ENCODE measurements at regions not wholly inside any gene's neighbourhood (a gene's known extent, or its start where the extent isn't known, plus 50 kb on each side); places are given as distances from the start of the nearest gene placed in this dataset.

GRCh38 chr9:80025796-80026520, 454.2 kb downstream of the TLE4 start:
- Histone ChIP-seq H3K27me3 (no peaks in the 10 kb centered on the region), H3K4me3 (no peak overlapping the region), H3K9me3 (no peaks in the 10 kb centered on the region), H3K36me3 (no peaks in the 10 kb centered on the region), H3K27ac (no peak overlapping the region), H3K4me1 (ENCODE audit: insufficient read depth) (peaks cover 9% of the 10 kb centered on the region)
- no peak for DNase-seq
- TF ChIP-seq CTCF (IDR thresholded peaks at IDR 0.05) (no peak), EP300 (IDR thresholded peaks at IDR 0.05) (no peak), POLR2A (IDR thresholded peaks at IDR 0.05) (no peak)
- 83 to 89% (median 86%) methylated on average over 5 of the region's 5 CpGs for WGBS, 3 donors
- intact Hi-C loops (cut with DNase I), result no loop called here

- Histone ChIP-seq H3K9me3 (no peaks in the 10 kb centered on the region), H3K36me3 (no peaks in the 10 kb centered on the region), H3K4me3 (no peak overlapping the region), H3K27ac (no peak overlapping the region), H3K4me1 (ENCODE audit: insufficient read depth) (peaks cover 2% of the 10 kb centered on the region), H3K27me3 (no peaks in the 10 kb centered on the region)
- intact Hi-C loops (cut with DNase I), result no loop called here
- TF ChIP-seq EP300 (IDR thresholded peaks at IDR 0.05) (no peak), POLR2A (IDR thresholded peaks at IDR 0.05) (no peak), CTCF (IDR thresholded peaks at IDR 0.05) (no peak)
- no peak for DNase-seq
- 96 to 100% (median 97%) methylated on average over 1 of the region's 1 CpG for WGBS, 3 donors
Observed at GRCh38 chr9:80025131-80025530, 453.4 kb downstream of the TLE4 start.

GRCh38 chr9:80020530-80020929, 448.8 kb downstream of the TLE4 start:
- no peak overlapping the region for H3K4me3 ChIP-seq
- TF ChIP-seq EP300 (IDR thresholded peaks at IDR 0.05) (no peak), POLR2A (IDR thresholded peaks at IDR 0.05) (no peak), CTCF (IDR thresholded peaks at IDR 0.05) (no peak)
- no peaks in the 10 kb centered on the region for H3K36me3 ChIP-seq
- no peaks in the 10 kb centered on the region for H3K27me3 ChIP-seq
- intact Hi-C loops (cut with DNase I), result no loop called here
- no peaks in the 10 kb centered on the region for H3K4me1 ChIP-seq (ENCODE audit: insufficient read depth)
- H3K27ac ChIP-seq, result no peak overlapping the region
- H3K9me3 ChIP-seq, result no peaks in the 10 kb centered on the region
- no peak for DNase-seq

- 92 to 96% (median 93%) methylated on average over 6 of the region's 6 CpGs for WGBS, 3 donors
- Histone ChIP-seq H3K27ac (no peak overlapping the region), H3K9me3 (no peaks in the 10 kb centered on the region), H3K27me3 (no peaks in the 10 kb centered on the region), H3K4me3 (no peak overlapping the region), H3K4me1 (ENCODE audit: insufficient read depth) (no peaks in the 10 kb centered on the region), H3K36me3 (no peaks in the 10 kb centered on the region)
- TF ChIP-seq CTCF (IDR thresholded peaks at IDR 0.05), result no peak
- no peak for TF ChIP-seq EP300 (IDR thresholded peaks at IDR 0.05)
- no peak for TF ChIP-seq POLR2A (IDR thresholded peaks at IDR 0.05)
- intact Hi-C loops (cut with DNase I), result no loop called here
- no peak for DNase-seq
Observed at GRCh38 chr9:80020056-80020455, 448.3 kb downstream of the TLE4 start.
